ENCODE measurements at regions not wholly inside any gene's neighbourhood (a gene's known extent, or its start where the extent isn't known, plus 50 kb on each side); places are given as distances from the start of the nearest gene placed in this dataset.

DNA sequence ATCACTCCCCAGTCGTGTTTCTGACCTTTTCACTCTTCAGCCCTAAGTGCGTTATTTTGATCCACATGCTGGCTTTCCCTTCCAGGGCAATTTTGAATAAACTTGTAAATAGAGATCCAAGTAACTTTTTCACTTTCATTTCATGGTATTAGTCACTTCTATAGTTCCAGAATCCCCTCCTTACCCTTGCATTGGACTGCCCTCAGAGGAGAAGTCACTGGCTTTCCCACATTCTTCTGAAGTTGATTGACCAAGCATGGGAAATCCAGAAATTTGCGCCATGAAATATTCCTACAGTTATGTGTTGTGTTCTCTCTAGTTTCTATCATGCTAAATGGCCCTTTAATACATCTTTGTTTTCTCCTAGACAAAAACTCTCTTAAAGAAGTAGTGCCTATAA is 177.3 kb upstream of the GORAB start:
- H3K9ac ChIP-seq (ENCODE audit: low read depth, low read length): no peak overlapping the region
- H3K9me3 ChIP-seq (ENCODE audit: control insufficient read depth, insufficient read depth, low read length): no peaks in the 10 kb centered on the region
- H3K4me1 ChIP-seq (ENCODE audit: control insufficient read depth, insufficient read depth, low read length): no peaks in the 10 kb centered on the region
- no peaks in the 10 kb centered on the region for H3K27me3 ChIP-seq (ENCODE audit: control insufficient read depth, insufficient read depth, low read length)
- H3K27ac ChIP-seq (ENCODE audit: low read depth, low read length): no peak overlapping the region
- H3K36me3 ChIP-seq (ENCODE audit: control insufficient read depth, insufficient read depth, low read length): no peaks in the 10 kb centered on the region
- H3K4me3 ChIP-seq (ENCODE audit: low read depth, low read length): no peak overlapping the region

DNA sequence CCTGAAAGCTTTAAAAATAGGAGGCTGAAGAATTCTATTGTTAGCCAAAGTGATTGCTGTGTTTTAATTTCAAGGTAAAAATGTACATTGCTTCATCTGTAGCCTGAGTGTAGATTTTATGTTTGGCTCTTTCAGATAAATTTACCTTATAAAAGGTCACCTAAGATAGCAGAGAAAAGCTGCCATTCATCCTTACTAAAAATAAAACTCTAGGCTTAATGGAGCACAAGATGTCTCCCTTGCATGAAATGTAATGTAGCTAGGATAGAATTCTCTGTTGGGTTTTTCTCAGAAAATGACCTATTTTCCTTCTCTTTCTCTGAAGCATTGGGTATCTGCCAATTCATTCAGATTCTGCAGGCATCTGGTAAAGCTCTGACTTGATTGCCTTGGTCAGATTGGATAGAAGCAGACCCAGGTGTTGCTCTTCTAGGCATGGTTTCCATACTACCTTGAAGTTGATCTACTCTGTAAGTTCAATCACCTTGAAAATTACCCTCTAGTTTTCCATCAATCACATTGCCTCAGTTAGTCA is 176.6 kb upstream of the GORAB start:
- no peak overlapping the region for H3K27ac ChIP-seq (ENCODE audit: low read depth, low read length)
- H3K9ac ChIP-seq (ENCODE audit: low read depth, low read length): no peak overlapping the region
- H3K4me1 ChIP-seq (ENCODE audit: control insufficient read depth, insufficient read depth, low read length): no peaks in the 10 kb centered on the region
- no peaks in the 10 kb centered on the region for H3K27me3 ChIP-seq (ENCODE audit: control insufficient read depth, insufficient read depth, low read length)
- H3K9me3 ChIP-seq (ENCODE audit: control insufficient read depth, insufficient read depth, low read length): no peaks in the 10 kb centered on the region
- H3K36me3 ChIP-seq (ENCODE audit: control insufficient read depth, insufficient read depth, low read length): no peaks in the 10 kb centered on the region
- H3K4me3 ChIP-seq (ENCODE audit: low read depth, low read length): no peak overlapping the region

GRCh38 chr1:170356585-170356984 is 175.4 kb upstream of the GORAB start:
- no peak overlapping the region for H3K4me3 ChIP-seq (ENCODE audit: low read depth, low read length)
- no peaks in the 10 kb centered on the region for H3K27me3 ChIP-seq (ENCODE audit: control insufficient read depth, insufficient read depth, low read length)
- H3K9me3 ChIP-seq (ENCODE audit: control insufficient read depth, insufficient read depth, low read length): no peaks in the 10 kb centered on the region

DNA sequence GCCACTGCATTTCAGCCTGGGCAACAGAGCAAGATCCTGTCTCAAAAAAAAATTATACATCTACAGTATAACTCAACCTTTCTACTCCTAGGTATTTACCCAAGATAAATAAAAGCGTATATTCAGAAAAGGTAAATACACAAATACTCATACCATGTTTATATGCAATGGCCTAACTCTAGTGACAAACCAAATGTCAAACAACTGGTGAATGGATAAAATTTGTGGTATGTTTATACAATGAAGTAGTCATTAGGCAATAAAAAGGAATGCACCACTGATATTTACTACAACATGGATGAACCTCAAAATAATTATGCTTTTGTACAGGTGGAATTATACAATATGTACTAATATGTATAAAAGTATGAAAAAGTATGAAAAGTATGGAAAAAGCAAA is 174.2 kb upstream of the GORAB start:
- H3K27ac ChIP-seq (ENCODE audit: low read depth, low read length): no peak overlapping the region
- no peaks in the 10 kb centered on the region for H3K36me3 ChIP-seq (ENCODE audit: control insufficient read depth, insufficient read depth, low read length)
- H3K4me1 ChIP-seq (ENCODE audit: control insufficient read depth, insufficient read depth, low read length): no peaks in the 10 kb centered on the region
- H3K27me3 ChIP-seq (ENCODE audit: control insufficient read depth, insufficient read depth, low read length): no peaks in the 10 kb centered on the region
- H3K9me3 ChIP-seq (ENCODE audit: control insufficient read depth, insufficient read depth, low read length): no peaks in the 10 kb centered on the region
- H3K4me3 ChIP-seq (ENCODE audit: low read depth, low read length): no peak overlapping the region
- H3K9ac ChIP-seq (ENCODE audit: low read depth, low read length): no peak overlapping the region

More at GRCh38 chr1:170356585-170356984, 175.4 kb upstream of the GORAB start:
- Histone ChIP-seq H3K9ac (ENCODE audit: low read depth, low read length) (no peak overlapping the region), H3K4me1 (ENCODE audit: control insufficient read depth, insufficient read depth, low read length) (no peaks in the 10 kb centered on the region), H3K36me3 (ENCODE audit: control insufficient read depth, insufficient read depth, low read length) (no peaks in the 10 kb centered on the region), H3K27ac (ENCODE audit: low read depth, low read length) (no peak overlapping the region)

GRCh38 chr1:170360601-170361000 is 171.4 kb upstream of the GORAB start:
- H3K36me3 ChIP-seq (ENCODE audit: control insufficient read depth, insufficient read depth, low read length): no peaks in the 10 kb centered on the region
- no peaks in the 10 kb centered on the region for H3K27me3 ChIP-seq (ENCODE audit: control insufficient read depth, insufficient read depth, low read length)
- H3K4me1 ChIP-seq (ENCODE audit: control insufficient read depth, insufficient read depth, low read length): no peaks in the 10 kb centered on the region
- no peak overlapping the region for H3K4me3 ChIP-seq (ENCODE audit: low read depth, low read length)
- no peaks in the 10 kb centered on the region for H3K9me3 ChIP-seq (ENCODE audit: control insufficient read depth, insufficient read depth, low read length)
- H3K27ac ChIP-seq (ENCODE audit: low read depth, low read length): no peak overlapping the region
- H3K9ac ChIP-seq (ENCODE audit: low read depth, low read length): no peak overlapping the region

DNA sequence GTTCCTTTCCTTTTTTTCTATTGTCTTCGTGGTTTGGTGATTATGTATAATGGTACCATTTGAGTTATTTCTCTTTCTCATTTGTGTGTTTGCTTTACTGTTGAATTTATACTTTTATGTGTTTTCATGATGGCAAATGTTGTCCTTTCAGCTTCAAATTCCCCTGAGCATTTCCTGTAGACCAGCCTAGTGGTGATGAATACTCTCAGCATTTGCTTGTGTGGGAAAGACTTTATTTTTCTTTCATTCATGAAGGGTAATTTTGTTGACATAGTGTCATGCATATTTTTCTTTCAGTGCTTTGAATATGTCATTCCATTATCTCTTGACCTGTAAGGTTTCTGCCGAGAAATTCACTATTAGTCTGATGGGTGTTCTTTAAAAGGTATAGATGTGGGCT is 166.6 kb upstream of the GORAB start:
- no peaks in the 10 kb centered on the region for H3K36me3 ChIP-seq (ENCODE audit: control insufficient read depth, insufficient read depth, low read length)
- no peaks in the 10 kb centered on the region for H3K27me3 ChIP-seq (ENCODE audit: control insufficient read depth, insufficient read depth, low read length)
- no peaks in the 10 kb centered on the region for H3K4me1 ChIP-seq (ENCODE audit: control insufficient read depth, insufficient read depth, low read length)
- no peak overlapping the region for H3K9ac ChIP-seq (ENCODE audit: low read depth, low read length)
- no peak overlapping the region for H3K27ac ChIP-seq (ENCODE audit: low read depth, low read length)
- H3K9me3 ChIP-seq (ENCODE audit: control insufficient read depth, insufficient read depth, low read length): no peaks in the 10 kb centered on the region
- no peak overlapping the region for H3K4me3 ChIP-seq (ENCODE audit: low read depth, low read length)

DNA sequence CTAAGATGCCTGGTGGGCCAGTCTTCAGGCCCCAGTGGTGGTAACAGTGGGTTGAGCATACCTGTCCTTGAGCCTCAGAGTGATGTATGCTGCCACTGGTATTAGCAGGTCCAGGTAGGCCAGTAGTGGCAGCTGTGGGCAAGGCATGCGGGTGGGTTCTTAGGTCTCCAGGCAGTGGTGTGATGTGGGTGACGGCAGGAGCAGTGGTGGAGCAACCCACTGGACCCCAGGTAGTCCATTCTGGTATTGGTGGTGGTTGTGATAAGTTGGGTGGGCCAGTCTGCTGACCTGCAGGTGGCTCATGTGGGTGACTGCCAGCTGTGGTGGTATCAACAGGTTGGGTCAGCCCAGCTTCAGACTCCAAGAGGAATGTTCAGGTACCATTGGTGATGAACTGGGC is 165.0 kb upstream of the GORAB start:
- Histone ChIP-seq H3K27ac (ENCODE audit: low read depth, low read length) (no peak overlapping the region), H3K27me3 (ENCODE audit: control insufficient read depth, insufficient read depth, low read length) (no peaks in the 10 kb centered on the region), H3K36me3 (ENCODE audit: control insufficient read depth, insufficient read depth, low read length) (no peaks in the 10 kb centered on the region), H3K4me3 (ENCODE audit: low read depth, low read length) (no peak overlapping the region), H3K9ac (ENCODE audit: low read depth, low read length) (no peak overlapping the region), H3K4me1 (ENCODE audit: control insufficient read depth, insufficient read depth, low read length) (no peaks in the 10 kb centered on the region), H3K9me3 (ENCODE audit: control insufficient read depth, insufficient read depth, low read length) (no peaks in the 10 kb centered on the region)

DNA sequence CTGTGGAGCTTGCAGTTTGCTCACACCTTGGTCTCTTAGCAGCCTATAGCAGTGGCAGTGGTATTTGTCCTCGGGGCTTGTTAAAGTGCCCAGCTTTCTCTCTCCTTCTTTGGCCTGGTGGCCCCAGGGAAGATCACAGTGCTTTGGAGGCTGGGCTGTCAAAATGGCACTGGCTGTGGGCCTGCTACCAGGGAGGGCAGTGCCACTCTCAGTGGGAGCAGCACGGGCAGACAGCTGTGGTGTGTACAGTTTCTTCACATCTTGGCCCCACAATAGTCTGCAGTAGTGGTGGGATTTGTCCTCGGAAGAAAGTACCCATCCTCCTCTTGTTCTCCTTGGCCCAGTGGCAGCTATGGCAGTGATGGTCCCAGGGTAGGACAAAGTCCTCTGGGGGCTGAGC is 164.4 kb upstream of the GORAB start:
- H3K27ac ChIP-seq (ENCODE audit: low read depth, low read length): no peak overlapping the region
- no peaks in the 10 kb centered on the region for H3K27me3 ChIP-seq (ENCODE audit: control insufficient read depth, insufficient read depth, low read length)
- H3K9ac ChIP-seq (ENCODE audit: low read depth, low read length): no peak overlapping the region
- H3K4me1 ChIP-seq (ENCODE audit: control insufficient read depth, insufficient read depth, low read length): no peaks in the 10 kb centered on the region
- H3K9me3 ChIP-seq (ENCODE audit: control insufficient read depth, insufficient read depth, low read length): no peaks in the 10 kb centered on the region
- H3K36me3 ChIP-seq (ENCODE audit: control insufficient read depth, insufficient read depth, low read length): no peaks in the 10 kb centered on the region
- H3K4me3 ChIP-seq (ENCODE audit: low read depth, low read length): no peak overlapping the region

DNA sequence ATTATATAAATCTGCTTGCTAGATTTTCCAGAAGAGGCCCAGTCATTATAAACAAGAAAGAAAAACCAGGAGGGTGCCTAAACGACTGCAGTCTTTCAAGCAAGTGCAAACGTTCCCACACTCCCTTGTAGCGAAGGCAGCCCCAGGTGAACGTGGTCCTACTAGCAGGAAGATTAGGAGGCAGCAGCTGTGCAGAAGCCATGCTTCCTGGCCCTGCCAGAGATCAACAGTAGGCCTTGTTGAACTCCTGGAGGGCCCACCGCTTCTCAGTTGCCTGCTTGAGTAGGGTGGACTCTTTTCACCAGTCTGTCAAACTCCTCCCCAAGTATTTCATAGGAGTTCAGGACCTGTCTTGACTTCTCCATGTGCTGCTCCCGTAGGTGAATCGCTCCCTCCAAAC is 163.0 kb upstream of the GORAB start:
- no peak overlapping the region for H3K9ac ChIP-seq (ENCODE audit: low read depth, low read length)
- no peaks in the 10 kb centered on the region for H3K4me1 ChIP-seq (ENCODE audit: control insufficient read depth, insufficient read depth, low read length)
- H3K4me3 ChIP-seq (ENCODE audit: low read depth, low read length): no peak overlapping the region
- no peaks in the 10 kb centered on the region for H3K36me3 ChIP-seq (ENCODE audit: control insufficient read depth, insufficient read depth, low read length)
- H3K27ac ChIP-seq (ENCODE audit: low read depth, low read length): no peak overlapping the region
- H3K9me3 ChIP-seq (ENCODE audit: control insufficient read depth, insufficient read depth, low read length): no peaks in the 10 kb centered on the region
- H3K27me3 ChIP-seq (ENCODE audit: control insufficient read depth, insufficient read depth, low read length): no peaks in the 10 kb centered on the region

- H3K4me3 ChIP-seq (ENCODE audit: low read depth, low read length): no peak overlapping the region
- no peaks in the 10 kb centered on the region for H3K36me3 ChIP-seq (ENCODE audit: control insufficient read depth, insufficient read depth, low read length)
- no peaks in the 10 kb centered on the region for H3K9me3 ChIP-seq (ENCODE audit: control insufficient read depth, insufficient read depth, low read length)
- H3K27ac ChIP-seq (ENCODE audit: low read depth, low read length): no peak overlapping the region
- no peaks in the 10 kb centered on the region for H3K4me1 ChIP-seq (ENCODE audit: control insufficient read depth, insufficient read depth, low read length)
- no peaks in the 10 kb centered on the region for H3K27me3 ChIP-seq (ENCODE audit: control insufficient read depth, insufficient read depth, low read length)
- no peak overlapping the region for H3K9ac ChIP-seq (ENCODE audit: low read depth, low read length)
Observed at GRCh38 chr1:170369417-170369816, 162.5 kb upstream of the GORAB start.

- 0 out of 2 replicates have a peak, but pooled peaks cover 1% of the 10 kb centered on the region for H3K4me1 ChIP-seq (ENCODE audit: control insufficient read depth, insufficient read depth, low read length)
- H3K9ac ChIP-seq (ENCODE audit: low read depth, low read length): no peak overlapping the region
- H3K27ac ChIP-seq (ENCODE audit: low read depth, low read length): no peak overlapping the region
- H3K9me3 ChIP-seq (ENCODE audit: control insufficient read depth, insufficient read depth, low read length): no peaks in the 10 kb centered on the region
- H3K27me3 ChIP-seq (ENCODE audit: control insufficient read depth, insufficient read depth, low read length): no peaks in the 10 kb centered on the region
- H3K4me3 ChIP-seq (ENCODE audit: low read depth, low read length): no peak overlapping the region
- H3K36me3 ChIP-seq (ENCODE audit: control insufficient read depth, insufficient read depth, low read length): no peaks in the 10 kb centered on the region
Observed at GRCh38 chr1:170370087-170370486, 161.9 kb upstream of the GORAB start.
